GM12878 (cell line): ENCODE measurements at regions not wholly inside any gene's neighbourhood (a gene's known extent, or its start where the extent isn't known, plus 50 kb on each side); places are given as distances from the start of the nearest gene placed in this dataset.

Experiments
- ATAC-seq: fragments of 200-7000 bp; cut with Tn5 transposase; 3 replicates; pipeline ENCODE4 v1.9.1; 2020; ENCODE audit warnings: mild to moderate bottlenecking, moderate library complexity
- BruUV-seq: library from RNA; stranded (reverse); fragments of 400-500 nt; replicated peaks from 2 replicates; lab custom pipeline; 2021; lab: Mats Ljungman, UMichigan
- CTCF ChIA-PET: fragments of 300-600 bp; sonication (Branson Sonifier 250); formaldehyde crosslinking; extraction: SDS; loops from one replicate; lab custom pipeline; 2021; ENCODE audit warnings: inconsistent platforms; lab: Yijun Ruan, JAX
- POLR2A ChIA-PET: fragments of 350-600 bp; formaldehyde crosslinking; extraction: SDS; loops from one replicate; lab custom pipeline; 2021; ENCODE audit warnings: inconsistent platforms; lab: Charles Lee
- RAD21 ChIA-PET: fragments of 300-600 bp; sonication (Branson Sonifier 250); formaldehyde crosslinking; loops from one replicate; lab custom pipeline; 2023; ENCODE audit warnings: antibody characterized with exemption; ENCODE audit not compliant: unreplicated experiment; lab: Charles Lee
- SMC1A ChIA-PET: fragments of 300-600 bp; sonication (Branson Sonifier 250); formaldehyde crosslinking; loops from one replicate; lab custom pipeline; 2023; ENCODE audit not compliant: unreplicated experiment, uncharacterized antibody; lab: Charles Lee
- DNase-seq: peaks from one replicate; pipeline ENCODE4 v3.0.0-alpha.2; 2011; ENCODE audit warnings: low read depth, low spot score
- FAIRE-seq: peaks from 3 replicates; lab custom pipeline; 2011; peaks lifted over from hg19 to GRCh38; lab: Jason Lieb, UNC
- H2AFZ ChIP-seq: 2 replicates; pipeline ENCODE4 v1.6.0; 2011; ENCODE audit warnings: low read depth, low read length, control low read depth; ENCODE audit not compliant: control insufficient read depth
- H3K27ac ChIP-seq: 2 replicates; pipeline ENCODE4 v1.5.1; 2011; ENCODE audit warnings: control low read depth; ENCODE audit not compliant: control insufficient read depth, insufficient read depth
- H3K27me3 ChIP-seq, 2 experiments: replicated peaks in 1 of 2; 2 replicates each; pipeline versions ENCODE4 v1.6.0 to v1.6.1; 2011; ENCODE audit warnings: low read length in 1 of 2; ENCODE audit not compliant: control insufficient read depth in 2 of 2, insufficient read depth in 2 of 2
- H3K36me3 ChIP-seq, 2 experiments: 2 replicates each; pipeline ENCODE4 v1.5.1; 2011; ENCODE audit warnings: low read length in 1 of 2; ENCODE audit not compliant: control insufficient read depth in 2 of 2, insufficient read depth in 2 of 2
- H3K4me1 ChIP-seq: 2 replicates; pipeline ENCODE4 v1.6.1; 2011; ENCODE audit warnings: mild to moderate bottlenecking, low read length, moderate library complexity, mixed read lengths; ENCODE audit not compliant: control insufficient read depth, insufficient read depth
- H3K4me2 ChIP-seq: 2 replicates; pipeline ENCODE4 v1.6.0; 2011; ENCODE audit warnings: control low read depth; ENCODE audit not compliant: control insufficient read depth, insufficient read depth
- H3K4me3 ChIP-seq: fragments of 200-600 bp; sonication (generic); 2 replicates; pipeline ENCODE4 v1.5.1; 2016
- H3K79me2 ChIP-seq: 2 replicates; pipeline ENCODE4 v1.6.0; 2011; ENCODE audit warnings: low read length; ENCODE audit not compliant: control insufficient read depth, insufficient read depth
- H3K9ac ChIP-seq: 2 replicates; pipeline ENCODE4 v1.8.0; 2011; ENCODE audit warnings: low read length, control low read depth, mixed read lengths; ENCODE audit not compliant: control insufficient read depth, insufficient read depth
- H3K9me3 ChIP-seq: replicated peaks from 3 replicates; pipeline ENCODE4 v1.5.1; 2011; ENCODE audit warnings: mild to moderate bottlenecking, low read length; ENCODE audit not compliant: control insufficient read depth, insufficient read depth
- H4K20me1 ChIP-seq: 2 replicates; pipeline ENCODE4 v1.6.0; 2011; ENCODE audit not compliant: control insufficient read depth, insufficient read depth
- ATF7 ChIP-seq: fragments of 450-650 bp; IDR thresholded peaks from 2 replicates; pipeline ENCODE4 v1.6.1; 2016; ENCODE audit warnings: low read depth, mild to moderate bottlenecking
- BRCA1 ChIP-seq: IDR thresholded peaks from 2 replicates; pipeline ENCODE4 v1.6.1; 2011; ENCODE audit warnings: low read depth, low read length, improper control_type of control experiment
- CBX5 ChIP-seq: sonication (generic); IDR thresholded peaks from 2 replicates; pipeline ENCODE4 v1.6.1; 2016; ENCODE audit warnings: low read depth, moderate library complexity, mild to moderate bottlenecking, inconsistent platforms
- CEBPB ChIP-seq, 2 experiments: fragments of 150-350 bp in 1 of 2; IDR thresholded peaks; 2 replicates each; pipeline ENCODE4 v1.6.1; 2012 to 2014; ENCODE audit warnings: low read depth in 2 of 2, low read length in 2 of 2, borderline replicate concordance in 1 of 2, inconsistent platforms in 1 of 2
- DPF2 ChIP-seq: fragments of 450-650 bp; IDR thresholded peaks from 2 replicates; pipeline ENCODE4 v1.6.1; 2017; ENCODE audit warnings: mild to moderate bottlenecking
- HCFC1 ChIP-seq: fragments of 150-350 bp; IDR thresholded peaks from 2 replicates; pipeline ENCODE4 v1.6.1; 2014; ENCODE audit warnings: low read length
- HDAC6 ChIP-seq: fragments of 200-600 bp; sonication (generic); IDR thresholded peaks from one replicate; pipeline ENCODE4 v1.8.0; 2017; ENCODE audit warnings: antibody characterized with exemption; ENCODE audit not compliant: unreplicated experiment
- IRF4 ChIP-seq: IDR thresholded peaks from 2 replicates; pipeline ENCODE4 v1.6.1; 2011; ENCODE audit warnings: low read depth, low read length
- MTA3 ChIP-seq: IDR thresholded peaks from 2 replicates; pipeline ENCODE4 v1.6.1; 2012; ENCODE audit warnings: low read length, inconsistent platforms, borderline replicate concordance
- MYC ChIP-seq: IDR thresholded peaks from 2 replicates; pipeline ENCODE4 v1.6.1; 2011; ENCODE audit warnings: mild to moderate bottlenecking, low read length, moderate library complexity, inconsistent platforms; ENCODE audit not compliant: insufficient read depth, insufficient replicate concordance, insufficient read length, severe bottlenecking
- NRF1 ChIP-seq: conservative IDR thresholded peaks from 2 replicates; pipeline ENCODE4 v1.6.1; 2011; ENCODE audit warnings: mild to moderate bottlenecking, low read depth, low read length, improper control_type of control experiment
- PAX5 ChIP-seq: IDR thresholded peaks from 2 replicates; pipeline ENCODE4 v1.6.1; 2011; ENCODE audit warnings: low read depth, low read length, borderline replicate concordance
- RAD51 ChIP-seq: fragments of 450-650 bp; IDR thresholded peaks from 2 replicates; pipeline ENCODE4 v1.6.1; 2016; ENCODE audit warnings: moderate library complexity, mild to moderate bottlenecking, inconsistent platforms
- SIN3A ChIP-seq: IDR thresholded peaks from 2 replicates; pipeline ENCODE4 v1.6.1; 2012; ENCODE audit warnings: low read depth, low read length, improper control_type of control experiment
- SMAD5 ChIP-seq: IDR thresholded peaks from 2 replicates; pipeline ENCODE4 v1.6.1; 2016; ENCODE audit warnings: antibody characterized with exemption, low read depth
- SP1 ChIP-seq: IDR thresholded peaks from one replicate; pipeline ENCODE4 v1.6.1; 2011; ENCODE audit warnings: low read depth, low read length
- WGBS: methylation state at CpG from one replicate; pipeline ENCODE4 v1.1.6; 2016; ENCODE audit warnings: low lambda C conversion rate; ENCODE audit not compliant: insufficient replicate concordance, insufficient coverage; ENCODE audit errors: missing lambda C conversion rate; 5-methylcytosine and 5-hydroxymethylcytosine counted together
- in situ Hi-C: fragments of 300-500 bp; cut with MboI; formaldehyde crosslinking; loops from 9 replicates; pipeline ENCODE4 v1.14.3; 2018; ENCODE audit warnings: mixed read lengths
- intact Hi-C: fragments of 100-400 bp; cut with micrococcal nuclease; formaldehyde crosslinking; loops from one replicate; pipeline ENCODE4 v1.14.2; 2022; ENCODE audit not compliant: unreplicated experiment

DNA sequence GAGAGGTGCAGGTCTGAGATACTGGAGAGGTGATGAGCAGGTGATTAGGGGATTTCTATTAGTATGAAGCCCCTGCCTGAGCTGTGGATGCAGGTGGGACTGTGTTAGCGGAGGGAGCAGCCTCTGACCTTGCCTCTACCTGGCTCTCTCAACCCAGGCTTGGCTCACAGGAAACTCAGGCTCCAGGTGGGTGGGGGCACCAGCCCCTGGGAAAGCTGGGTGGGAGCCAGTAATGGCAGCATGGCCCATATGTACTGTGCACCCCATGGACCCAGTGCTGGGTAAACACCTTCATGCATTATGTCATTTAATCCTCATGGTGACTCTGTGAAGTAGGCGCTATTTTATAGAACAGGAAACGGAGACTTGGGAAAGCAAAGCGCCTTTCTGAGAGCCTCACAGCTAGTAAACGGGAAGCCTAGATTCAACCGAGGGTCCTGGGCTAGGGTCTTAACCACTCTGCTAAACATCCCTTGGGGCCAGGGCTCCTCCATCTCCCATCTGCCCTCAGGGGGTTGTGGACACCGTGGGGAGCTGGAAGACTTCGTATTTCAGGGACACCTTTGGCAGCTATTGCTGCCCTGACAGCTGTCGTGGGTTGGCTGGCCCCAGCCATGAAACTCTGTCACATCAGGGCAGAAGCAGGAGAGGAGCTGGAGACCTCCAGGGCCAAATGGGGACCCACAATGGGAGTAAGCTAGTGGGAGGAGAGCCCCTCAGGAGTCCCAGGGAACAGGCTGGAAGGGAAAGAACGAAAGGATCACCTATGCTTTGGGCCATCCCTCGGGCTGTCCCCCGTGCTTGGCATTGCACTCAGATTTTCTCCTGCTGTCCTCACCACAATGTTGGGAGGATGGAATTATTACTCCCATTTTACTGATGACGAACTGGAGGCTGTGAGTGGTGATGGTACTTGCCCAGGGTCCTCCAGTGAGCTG is 59.6 kb upstream of the CSF3R start:
- ATAC-seq: no peak
- Histone ChIP-seq H3K27me3 (no peaks in the 10 kb centered on the region), H3K9me3 (no peaks in the 10 kb centered on the region), H3K4me1 (no peaks in the 10 kb centered on the region), H3K36me3 (no peaks in the 10 kb centered on the region), H3K4me3 (no peak overlapping the region), H3K79me2 (no peaks in the 10 kb centered on the region), H3K9ac (no peak overlapping the region), H3K27ac (no peak overlapping the region), H4K20me1 (no peaks in the 10 kb centered on the region), H3K4me2 (no peak overlapping the region), H2AFZ (no peak overlapping the region)
- CTCF ChIA-PET: interaction anchor here (1.0 to 1.6 kb wide), 2 partner anchors 9 to 11 kb away, joined by 3 to 5 read pairs; no protein-coding TSS in a partner anchor
- DNase-seq: no peak
- intact Hi-C loops: no loop called here
- RAD21 ChIA-PET: no interaction called here
- BruUV-seq: no TSS peak
- FAIRE-seq: no peak
- no peak for TF ChIP-seq NRF1
- no peak for TF ChIP-seq CEBPB (IDR thresholded peaks at IDR 0.05; ENCODE audit: borderline replicate concordance in 1 of 2, low read depth in 2 of 2, low read length in 2 of 2)
- no peak for TF ChIP-seq ATF7
- TF ChIP-seq MYC: no peak
- SMC1A ChIA-PET: no interaction called here
- WGBS: 16% methylated on average over 13 of the region's 13 CpGs
- POLR2A ChIA-PET: no interaction called here
- in situ Hi-C loops: no loop called here

DNA sequence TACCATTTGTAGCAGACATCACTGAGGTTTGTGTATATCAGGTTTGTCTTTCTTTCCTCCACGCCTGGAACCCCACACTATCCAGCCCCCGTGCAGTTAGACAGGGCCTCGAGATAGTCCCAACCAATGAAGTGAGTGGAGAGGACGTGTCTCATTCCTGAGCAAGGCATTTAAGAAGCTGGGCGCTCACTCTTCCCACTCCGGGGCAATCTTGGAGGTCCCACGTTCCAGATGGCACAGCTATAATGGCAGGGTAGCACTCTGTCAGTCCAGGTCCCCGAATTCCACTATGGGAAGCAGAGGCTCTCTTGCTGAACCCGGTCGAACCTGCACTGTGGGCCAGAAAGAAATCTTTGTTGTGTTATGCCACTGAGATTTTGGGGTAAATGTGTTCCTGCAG is 57.3 kb upstream of the CSF3R start:
- ChIA-PET CTCF (interaction anchor here (1.1 kb wide), 1 partner anchor 15 kb away, joined by 3 read pairs; no protein-coding TSS in a partner anchor), SMC1A (no interaction called here), RAD21 (no interaction called here), POLR2A (no interaction called here)
- DNase-seq (no peak), FAIRE-seq (no peak), ATAC-seq (no peak)
- 11% methylated on average over 10 of the region's 10 CpGs for WGBS
- intact Hi-C loops: no loop called here
- Histone ChIP-seq H3K27me3 (no peaks in the 10 kb centered on the region), H3K4me2 (no peak overlapping the region), H3K9ac (no peak overlapping the region), H3K79me2 (no peaks in the 10 kb centered on the region), H3K9me3 (no peaks in the 10 kb centered on the region), H3K36me3 (no peaks in the 10 kb centered on the region), H2AFZ (no peak overlapping the region), H3K27ac (no peak overlapping the region), H3K4me3 (no peak overlapping the region), H4K20me1 (no peaks in the 10 kb centered on the region), H3K4me1 (no peaks in the 10 kb centered on the region)
- no TSS peak for BruUV-seq
- TF ChIP-seq HCFC1: no peak
- TF ChIP-seq DPF2: no peak
- TF ChIP-seq RAD51: no peak
- no peak for TF ChIP-seq SMAD5
- no peak for TF ChIP-seq IRF4
- TF ChIP-seq CBX5: no peak
- no peak for TF ChIP-seq PAX5
- TF ChIP-seq HDAC6: no peak
- TF ChIP-seq BRCA1: no peak
- no peak for TF ChIP-seq SP1
- no peak for TF ChIP-seq SIN3A
- no peak for TF ChIP-seq MTA3
- in situ Hi-C loops: no loop called here
